Panc1 (cell line): ENCODE measurements at regions not wholly inside any gene's neighbourhood (a gene's known extent, or its start where the extent isn't known, plus 50 kb on each side); places are given as distances from the start of the nearest gene placed in this dataset.

Source experiments
- ATAC-seq: fragments of 200-7000 bp; cut with Tn5 transposase; 2 replicates; pipeline ENCODE4 v1.9.1; 2020; ENCODE audit warnings: mild to moderate bottlenecking, moderate library complexity
- BruUV-seq: library from RNA; stranded (reverse); fragments of 400-500 nt; replicated peaks from 2 replicates; lab custom pipeline; 2021; lab: Mats Ljungman, UMichigan
- CTCF ChIA-PET: fragments of 300-600 bp; sonication (Branson Sonifier 250); formaldehyde crosslinking; loops from one replicate; lab custom pipeline; 2022; ENCODE audit warnings: antibody characterized with exemption; lab: Charles Lee
- POLR2A ChIA-PET: fragments of 300-600 bp; sonication (Branson Sonifier 250); formaldehyde crosslinking; loops from one replicate; lab custom pipeline; 2022; ENCODE audit warnings: antibody characterized with exemption; lab: Charles Lee
- DNase-seq: peaks from one replicate; pipeline ENCODE4 v3.0.0-alpha.2; 2010; ENCODE audit warnings: low read depth, low spot score
- H3K27ac ChIP-seq: 2 replicates; pipeline ENCODE4 v1.5.1; 2011; ENCODE audit warnings: mild to moderate bottlenecking, low read length, inconsistent platforms
- H3K27me3 ChIP-seq: fragments of 200-500 bp; sonication (Bioruptor generic); 2 replicates; pipeline ENCODE4 v1.6.0; 2014; ENCODE audit warnings: low read length, inconsistent platforms; ENCODE audit not compliant: control insufficient read depth, insufficient read depth
- H3K36me3 ChIP-seq: fragments of 200-500 bp; sonication (Bioruptor generic); 2 replicates; pipeline ENCODE4 v1.5.1; 2014; ENCODE audit warnings: inconsistent platforms, mild to moderate bottlenecking, low read length, moderate library complexity; ENCODE audit not compliant: control insufficient read depth, insufficient read depth
- H3K4me1 ChIP-seq: 2 replicates; pipeline ENCODE4 v1.5.1; 2011; ENCODE audit warnings: inconsistent platforms, mild to moderate bottlenecking, low read length, moderate library complexity; ENCODE audit not compliant: control insufficient read depth, insufficient read depth
- H3K4me3 ChIP-seq, 2 experiments: 2 replicates each; pipeline ENCODE4 v1.5.1; 2011 to 2012; ENCODE audit warnings: low read depth in 2 of 2, low read length in 2 of 2, mild to moderate bottlenecking in 2 of 2, inconsistent platforms in 1 of 2, moderate library complexity in 1 of 2
- H3K9me3 ChIP-seq: fragments of 200-500 bp; sonication (Bioruptor generic); 2 replicates; pipeline ENCODE4 v1.5.1; 2014; ENCODE audit warnings: low read depth, mild to moderate bottlenecking, inconsistent platforms, low read length, moderate library complexity; ENCODE audit not compliant: control insufficient read depth, insufficient read depth
- CTCF ChIP-seq: fragments of 450-650 bp; IDR thresholded peaks from 2 replicates; pipeline ENCODE4 v1.5.1; 2017; ENCODE audit warnings: mild to moderate bottlenecking
- POLR2AphosphoS5 ChIP-seq: IDR thresholded peaks from 2 replicates; pipeline ENCODE4 v1.6.1; 2012; ENCODE audit warnings: mild to moderate bottlenecking, low read depth, low read length, moderate library complexity
- SIN3A ChIP-seq: IDR thresholded peaks from 2 replicates; pipeline ENCODE4 v1.6.1; 2012; ENCODE audit warnings: low read depth, mild to moderate bottlenecking, low read length, moderate library complexity, borderline replicate concordance; ENCODE audit not compliant: insufficient read depth
- TCF7L2 ChIP-seq: IDR thresholded peaks from 2 replicates; pipeline ENCODE4 v1.6.1; 2011; ENCODE audit warnings: mild to moderate bottlenecking, low read depth, low read length, inconsistent platforms
- in situ Hi-C: cut with HindIII; loops from 2 replicates; pipeline ENCODE4 v1.10.0; 2016; ENCODE audit warnings: low sequenced_read_pairs, low pct_unique_long_range_greater_than_20kb
- intact Hi-C: fragments of 100-400 bp; cut with micrococcal nuclease; formaldehyde crosslinking; loops from one replicate; pipeline ENCODE4 v1.10.0; 2022; ENCODE audit not compliant: unreplicated experiment
- TF ChIP-seq, protein P1 (sequence below), 2 experiments: IDR thresholded peaks; 2 replicates each; pipeline ENCODE4 v1.6.1; 2011 to 2012; ENCODE audit warnings: low read depth in 2 of 2, control low read depth in 1 of 2, low read length in 1 of 2, mild to moderate bottlenecking in 1 of 2, moderate library complexity in 1 of 2; ENCODE audit not compliant: insufficient read depth in 1 of 2

- Histone ChIP-seq H3K4me3 (no peak overlapping the region), H3K9me3 (no peaks in the 10 kb centered on the region), H3K27ac (no peak overlapping the region), H3K27me3 (no peaks in the 10 kb centered on the region), H3K36me3 (no peaks in the 10 kb centered on the region), H3K4me1 (no peaks in the 10 kb centered on the region)
- no peak for ATAC-seq
- TF ChIP-seq, protein P1, sequence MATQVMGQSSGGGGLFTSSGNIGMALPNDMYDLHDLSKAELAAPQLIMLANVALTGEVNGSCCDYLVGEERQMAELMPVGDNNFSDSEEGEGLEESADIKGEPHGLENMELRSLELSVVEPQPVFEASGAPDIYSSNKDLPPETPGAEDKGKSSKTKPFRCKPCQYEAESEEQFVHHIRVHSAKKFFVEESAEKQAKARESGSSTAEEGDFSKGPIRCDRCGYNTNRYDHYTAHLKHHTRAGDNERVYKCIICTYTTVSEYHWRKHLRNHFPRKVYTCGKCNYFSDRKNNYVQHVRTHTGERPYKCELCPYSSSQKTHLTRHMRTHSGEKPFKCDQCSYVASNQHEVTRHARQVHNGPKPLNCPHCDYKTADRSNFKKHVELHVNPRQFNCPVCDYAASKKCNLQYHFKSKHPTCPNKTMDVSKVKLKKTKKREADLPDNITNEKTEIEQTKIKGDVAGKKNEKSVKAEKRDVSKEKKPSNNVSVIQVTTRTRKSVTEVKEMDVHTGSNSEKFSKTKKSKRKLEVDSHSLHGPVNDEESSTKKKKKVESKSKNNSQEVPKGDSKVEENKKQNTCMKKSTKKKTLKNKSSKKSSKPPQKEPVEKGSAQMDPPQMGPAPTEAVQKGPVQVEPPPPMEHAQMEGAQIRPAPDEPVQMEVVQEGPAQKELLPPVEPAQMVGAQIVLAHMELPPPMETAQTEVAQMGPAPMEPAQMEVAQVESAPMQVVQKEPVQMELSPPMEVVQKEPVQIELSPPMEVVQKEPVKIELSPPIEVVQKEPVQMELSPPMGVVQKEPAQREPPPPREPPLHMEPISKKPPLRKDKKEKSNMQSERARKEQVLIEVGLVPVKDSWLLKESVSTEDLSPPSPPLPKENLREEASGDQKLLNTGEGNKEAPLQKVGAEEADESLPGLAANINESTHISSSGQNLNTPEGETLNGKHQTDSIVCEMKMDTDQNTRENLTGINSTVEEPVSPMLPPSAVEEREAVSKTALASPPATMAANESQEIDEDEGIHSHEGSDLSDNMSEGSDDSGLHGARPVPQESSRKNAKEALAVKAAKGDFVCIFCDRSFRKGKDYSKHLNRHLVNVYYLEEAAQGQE (IDR thresholded peaks at IDR 0.05; ENCODE audit: insufficient read depth in 1 of 2, low read depth in 2 of 2, low read length in 1 of 2): no peak
- no peak for TF ChIP-seq SIN3A
- TF ChIP-seq POLR2AphosphoS5: no peak
- no peak for TF ChIP-seq TCF7L2
- no peak for TF ChIP-seq CTCF
- CTCF ChIA-PET: no interaction called here
- in situ Hi-C loops (no loop called here), intact Hi-C loops (no loop called here)
- POLR2A ChIA-PET: no interaction called here
- no peak for DNase-seq
- no TSS peak for BruUV-seq
Measured at GRCh38 chr20:12108846-12109245, 191.2 kb downstream of the BTBD3 start.

DNA sequence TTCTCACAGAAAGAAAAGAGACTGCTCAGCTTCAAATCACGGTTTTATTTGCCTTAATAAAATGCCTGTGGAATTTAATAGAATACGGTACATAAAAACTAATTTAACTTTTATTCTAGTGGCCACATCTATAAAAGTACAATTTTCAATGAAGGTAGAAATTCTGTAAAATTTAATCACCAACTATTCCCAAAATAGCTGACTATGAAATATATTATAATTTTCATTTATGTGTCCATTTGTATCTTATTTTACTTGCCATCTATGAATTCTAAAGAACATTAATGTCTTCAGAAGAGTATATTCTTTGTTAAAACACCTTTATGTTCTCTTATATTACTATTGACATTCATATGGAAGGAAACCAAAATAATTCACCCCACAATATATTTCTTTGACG is 192.6 kb downstream of the BTBD3 start:
- no TSS peak for BruUV-seq
- no peaks in the 10 kb centered on the region for H3K27me3 ChIP-seq
- ChIA-PET POLR2A (no interaction called here), CTCF (no interaction called here)
- no peak overlapping the region for H3K4me3 ChIP-seq
- ATAC-seq: no peak
- no peak for DNase-seq
- H3K36me3 ChIP-seq: no peaks in the 10 kb centered on the region
- no peak for TF ChIP-seq SIN3A
- no peak for TF ChIP-seq POLR2AphosphoS5
- TF ChIP-seq, protein P1 (IDR thresholded peaks at IDR 0.05; ENCODE audit: insufficient read depth in 1 of 2, low read depth in 2 of 2, low read length in 1 of 2): no peak
- TF ChIP-seq TCF7L2: no peak
- TF ChIP-seq CTCF: no peak
- in situ Hi-C loops: no loop called here
- intact Hi-C loops: no loop called here
- no peaks in the 10 kb centered on the region for H3K4me1 ChIP-seq
- no peak overlapping the region for H3K27ac ChIP-seq
- no peaks in the 10 kb centered on the region for H3K9me3 ChIP-seq
